Right lobe of liver (tissue), 6 donors: ENCODE measurements at regions not wholly inside any gene's neighbourhood (a gene's known extent, or its start where the extent isn't known, plus 50 kb on each side); places are given as distances from the start of the nearest gene placed in this dataset.

Source experiments
- ATAC-seq, 4 donors: fragments of 200-7000 bp; cut with Tn5 transposase; one replicate each; pipeline ENCODE4 v1.9.1; 2020; ENCODE audit warnings: mild to moderate bottlenecking in 4 of 4, moderate library complexity in 4 of 4
- DNase-seq, 3 donors: peaks; one replicate each; pipeline ENCODE4 v3.0.0-alpha.2; 2020
- H3K27ac ChIP-seq, 3 donors: fragments of 200-600 bp; one replicate each; pipeline ENCODE4 v1.8.0; 2022
- H3K27me3 ChIP-seq, 2 donors: fragments of 200-600 bp; one replicate each; pipeline ENCODE4 v1.8.0; 2022
- H3K36me3 ChIP-seq, 4 donors: fragments of 200-600 bp; sonication (generic) in 1 of 4; one replicate each; pipeline versions ENCODE4 v1.5.1 to v1.8.0; 2017 to 2022; ENCODE audit warnings: control low read depth in 1 of 4
- H3K4me1 ChIP-seq, 4 donors: fragments of 200-600 bp; sonication (generic) in 1 of 4; one replicate each; pipeline versions ENCODE4 v1.5.1 to v1.8.0; 2017 to 2022; ENCODE audit warnings: control low read depth in 1 of 4
- H3K4me3 ChIP-seq, 3 donors: fragments of 200-600 bp; one replicate each; pipeline ENCODE4 v1.8.0; 2022
- H3K9me3 ChIP-seq, 4 donors: fragments of 200-600 bp; sonication (generic) in 1 of 4; one replicate each; pipeline versions ENCODE4 v1.5.1 to v1.8.0; 2017 to 2022; ENCODE audit warnings: control low read depth in 1 of 4
- POLR2A ChIP-seq: fragments of 450-650 bp; IDR thresholded peaks from one replicate; pipeline ENCODE4 v1.6.1; 2017; ENCODE audit warnings: antibody characterized with exemption, mild to moderate bottlenecking
- WGBS: methylation state at CpG from one replicate; pipeline ENCODE4 v1.1.6; 2018; ENCODE audit warnings: low coverage, low lambda C conversion rate; ENCODE audit not compliant: insufficient coverage; ENCODE audit errors: missing lambda C conversion rate; 5-methylcytosine and 5-hydroxymethylcytosine counted together
- intact Hi-C, 2 donors: fragments of 100-400 bp; cut with DNase I; formaldehyde crosslinking; loops; one replicate each; pipeline versions ENCODE4 v1.11.2 to v1.14.1; 2022
- TF ChIP-seq, protein P1 (sequence below), 4 donors: fragments of 200-600 bp in 3 of 4; fragments of 450-650 bp in 1 of 4; IDR thresholded peaks; one replicate each; pipeline versions ENCODE4 v1.5.1 to v1.8.0; 2016 to 2022; ENCODE audit warnings: antibody characterized with exemption in 4 of 4, mild to moderate bottlenecking in 2 of 4
- donor health status: DM: no; HTN: yes; CAD: no.
- donor health status: DM: no; HTN: no; CAD: no.
- donor health status: DM: no; HTN: no; CAD: no.
- donor health status: DM: no; HTN: yes; CAD: no.
- donor health status: DM: no; HTN: yes; CAD: no.

DNA sequence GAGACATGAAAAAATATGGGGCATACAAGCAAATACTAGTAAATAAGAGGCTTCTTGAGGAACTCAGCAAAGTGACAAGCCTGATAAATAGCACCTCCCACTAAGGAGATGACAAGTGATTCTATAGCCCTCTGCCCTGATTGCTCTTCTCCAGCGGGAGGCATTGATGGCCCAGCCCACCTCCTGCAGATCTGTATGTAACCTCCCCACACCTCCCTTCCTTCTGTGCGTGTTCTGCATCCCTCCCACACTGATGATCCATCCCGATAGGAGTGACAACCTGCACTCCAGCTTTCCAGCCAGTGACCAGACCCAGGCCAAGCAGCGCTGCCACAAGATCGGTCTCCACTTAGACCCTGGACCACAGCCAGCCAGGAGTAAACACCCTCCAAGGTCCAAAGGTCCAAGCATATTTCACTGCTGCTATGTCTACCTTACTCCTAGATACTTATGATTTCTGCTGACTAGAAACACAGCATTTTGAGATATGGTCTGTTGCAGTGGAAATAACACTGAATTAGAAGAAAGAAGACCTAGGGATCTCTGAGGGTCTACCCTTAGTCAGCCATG is 176.1 kb downstream of the BRINP2 start:
- DNase-seq, result peak; percentile 24 to 60 (median 48)
- TF ChIP-seq POLR2A, result no peak
- TF ChIP-seq, protein P1, sequence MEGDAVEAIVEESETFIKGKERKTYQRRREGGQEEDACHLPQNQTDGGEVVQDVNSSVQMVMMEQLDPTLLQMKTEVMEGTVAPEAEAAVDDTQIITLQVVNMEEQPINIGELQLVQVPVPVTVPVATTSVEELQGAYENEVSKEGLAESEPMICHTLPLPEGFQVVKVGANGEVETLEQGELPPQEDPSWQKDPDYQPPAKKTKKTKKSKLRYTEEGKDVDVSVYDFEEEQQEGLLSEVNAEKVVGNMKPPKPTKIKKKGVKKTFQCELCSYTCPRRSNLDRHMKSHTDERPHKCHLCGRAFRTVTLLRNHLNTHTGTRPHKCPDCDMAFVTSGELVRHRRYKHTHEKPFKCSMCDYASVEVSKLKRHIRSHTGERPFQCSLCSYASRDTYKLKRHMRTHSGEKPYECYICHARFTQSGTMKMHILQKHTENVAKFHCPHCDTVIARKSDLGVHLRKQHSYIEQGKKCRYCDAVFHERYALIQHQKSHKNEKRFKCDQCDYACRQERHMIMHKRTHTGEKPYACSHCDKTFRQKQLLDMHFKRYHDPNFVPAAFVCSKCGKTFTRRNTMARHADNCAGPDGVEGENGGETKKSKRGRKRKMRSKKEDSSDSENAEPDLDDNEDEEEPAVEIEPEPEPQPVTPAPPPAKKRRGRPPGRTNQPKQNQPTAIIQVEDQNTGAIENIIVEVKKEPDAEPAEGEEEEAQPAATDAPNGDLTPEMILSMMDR (IDR thresholded peaks at IDR 0.05), result no peak
- Histone ChIP-seq H3K27ac (no peak overlapping the region), H3K4me3 (no peak overlapping the region), H3K4me1 (no peaks in the 10 kb centered on the region), H3K36me3 (no peaks in the 10 kb centered on the region), H3K27me3 (no peaks in the 10 kb centered on the region), H3K9me3 (no peaks in the 10 kb centered on the region)
- 36% methylated on average over 4 of the region's 5 CpGs for whole genome bisulfite sequencing
- intact Hi-C loops, result no loop called here
- peak; percentile 22 to 81 (median 61) for ATAC-seq

DNA sequence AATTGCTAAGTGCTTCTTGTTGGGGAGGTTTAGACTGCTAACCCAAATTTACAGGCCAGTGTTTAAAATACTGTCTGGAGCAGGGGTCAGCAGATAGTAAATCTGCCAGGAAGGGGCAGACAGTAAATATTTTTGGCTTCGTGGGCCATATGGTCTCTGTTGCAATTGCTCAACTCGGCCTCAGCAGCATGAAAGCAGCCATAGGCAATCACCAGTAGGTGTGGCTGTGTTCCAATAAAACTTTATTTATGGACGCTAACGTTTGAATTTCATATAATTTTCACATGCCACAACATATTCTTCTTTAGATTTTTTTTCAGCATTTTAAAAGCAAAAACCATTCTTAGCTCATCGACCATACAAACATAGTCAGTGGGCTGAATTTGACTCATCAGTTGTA is 172.7 kb downstream of the BRINP2 start:
- Histone ChIP-seq H3K9me3 (no peaks in the 10 kb centered on the region), H3K4me3 (no peak overlapping the region), H3K27me3 (no peaks in the 10 kb centered on the region), H3K36me3 (no peaks in the 10 kb centered on the region), H3K27ac (no peak overlapping the region), H3K4me1 (no peaks in the 10 kb centered on the region)
- TF ChIP-seq, protein P1 (IDR thresholded peaks at IDR 0.05), result no peak
- TF ChIP-seq POLR2A, result no peak
- intact Hi-C loops, result no loop called here
- DNase-seq (no peak), ATAC-seq (no peak)
- WGBS, result 74% methylated on average over 5 of the region's 5 CpGs

DNA sequence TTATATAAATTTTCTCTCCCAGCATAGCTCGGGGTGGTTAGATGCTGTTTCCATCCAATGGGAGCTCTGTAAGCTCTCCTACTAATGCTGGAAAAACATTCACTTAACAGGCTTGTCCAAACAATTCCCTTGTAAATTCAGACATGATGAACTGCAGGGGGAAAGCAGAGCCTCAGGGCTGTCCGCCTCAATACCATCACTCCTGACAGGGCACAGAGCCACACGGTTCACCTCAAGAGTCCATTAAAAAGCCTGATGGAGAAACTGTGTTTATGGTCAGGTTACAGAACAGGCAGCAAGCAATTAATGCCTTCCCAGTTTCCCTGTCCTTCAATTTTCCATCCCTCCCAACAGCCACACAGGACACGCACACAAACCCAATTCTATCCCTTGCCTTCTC is 171.0 kb downstream of the BRINP2 start:
- H3K27me3 ChIP-seq, result no peaks in the 10 kb centered on the region
- no peak overlapping the region for H3K4me3 ChIP-seq
- no peaks in the 10 kb centered on the region for H3K9me3 ChIP-seq
- no peaks in the 10 kb centered on the region for H3K36me3 ChIP-seq
- 64% methylated on average over 2 of the region's 4 CpGs for WGBS
- no peak for DNase-seq
- H3K27ac ChIP-seq, result no peak overlapping the region
- intact Hi-C loops, result no loop called here
- ATAC-seq, result no peak
- H3K4me1 ChIP-seq, result no peaks in the 10 kb centered on the region
- TF ChIP-seq, protein P1 (IDR thresholded peaks at IDR 0.05), result no peak
- no peak for TF ChIP-seq POLR2A

DNA sequence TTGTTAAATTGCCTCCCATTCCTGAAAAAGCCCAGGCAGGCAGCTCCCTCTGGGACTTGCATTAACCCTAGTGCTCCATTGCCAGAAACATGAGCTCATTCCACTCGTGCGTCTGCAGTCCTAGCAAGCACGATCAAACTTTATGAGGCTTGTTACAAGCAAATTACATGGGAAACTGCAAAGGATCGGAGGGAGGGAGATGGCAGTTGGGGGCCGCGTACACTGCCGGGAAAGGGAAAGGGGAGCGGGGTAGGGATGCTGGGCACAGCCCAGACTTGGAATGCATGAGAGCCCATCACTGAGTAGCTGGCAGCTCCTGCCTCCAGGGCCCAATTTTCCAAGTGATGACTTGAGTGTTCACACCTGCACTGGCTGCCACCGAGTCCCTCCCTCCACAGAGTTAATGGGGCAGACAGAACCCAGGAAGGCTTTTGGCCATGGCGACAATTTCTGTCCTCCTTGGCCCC is 169.9 kb downstream of the BRINP2 start:
- Histone ChIP-seq H3K27ac (no peak overlapping the region), H3K4me1 (no peaks in the 10 kb centered on the region), H3K9me3 (no peaks in the 10 kb centered on the region), H3K4me3 (no peak overlapping the region), H3K27me3 (no peaks in the 10 kb centered on the region), H3K36me3 (no peaks in the 10 kb centered on the region)
- intact Hi-C loops, result no loop called here
- DNase-seq (no peak), ATAC-seq (no peak)
- 75% methylated on average over 5 of the region's 10 CpGs for WGBS
- TF ChIP-seq, protein P1 (IDR thresholded peaks at IDR 0.05), result no peak
- TF ChIP-seq POLR2A, result no peak

DNA sequence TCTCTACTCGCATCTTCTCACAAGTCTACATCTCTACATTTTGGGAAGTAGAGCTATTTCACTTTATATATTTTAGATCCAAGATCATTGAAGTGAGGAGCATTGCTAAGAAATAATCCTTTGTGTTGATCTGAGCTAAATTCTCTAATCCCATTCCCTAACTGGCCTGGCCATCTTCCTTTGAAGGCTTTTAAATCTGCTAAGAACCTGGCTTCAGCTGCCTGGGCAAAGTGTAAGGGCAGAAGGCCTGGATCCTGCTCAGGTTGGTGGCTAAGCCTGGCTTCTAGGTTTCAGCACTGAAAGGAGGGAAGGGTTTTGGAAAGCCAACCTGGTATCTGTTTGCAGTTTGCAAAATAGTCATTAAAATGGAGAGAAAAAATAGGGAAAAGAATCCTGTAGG is 167.6 kb downstream of the BRINP2 start:
- Histone ChIP-seq H3K27ac (no peak overlapping the region), H3K9me3 (no peaks in the 10 kb centered on the region), H3K4me3 (no peak overlapping the region), H3K27me3 (no peaks in the 10 kb centered on the region), H3K4me1 (no peaks in the 10 kb centered on the region), H3K36me3 (no peaks in the 10 kb centered on the region)
- 83% methylated on average over 1 of the region's 1 CpG for WGBS
- intact Hi-C loops, result no loop called here
- no peak for ATAC-seq
- no peak for DNase-seq
- TF ChIP-seq, protein P1 (IDR thresholded peaks at IDR 0.05), result no peak
- no peak for TF ChIP-seq POLR2A
